Gastroesophageal sphincter (tissue), 4 donors: ENCODE measurements at regions not wholly inside any gene's neighbourhood (a gene's known extent, or its start where the extent isn't known, plus 50 kb on each side); places are given as distances from the start of the nearest gene placed in this dataset.

ENCODE experiments used
- ATAC-seq: fragments of 150-250 bp; one replicate; pipeline ENCODE4 v1.9.1; 2016; ENCODE audit warnings: mild to moderate bottlenecking, moderate library complexity
- H3K27ac ChIP-seq, 4 donors: fragments of 200-600 bp; sonication (generic) in 3 of 4; 1 replicate in 3 of 4; 2 replicates in 1 of 4; pipeline ENCODE4 v1.5.1; 2016 to 2019
- H3K27me3 ChIP-seq: fragments of 200-600 bp; sonication (generic); one replicate; pipeline ENCODE4 v1.5.1; 2019
- H3K36me3 ChIP-seq, 2 donors: fragments of 200-600 bp; sonication (generic); one replicate each; pipeline ENCODE4 v1.5.1; 2019; ENCODE audit warnings: control low read depth in 1 of 2
- H3K4me1 ChIP-seq, 3 donors: fragments of 200-600 bp; sonication (generic); 1 replicate in 2 of 3; 2 replicates in 1 of 3; pipeline ENCODE4 v1.5.1; 2016 to 2019; ENCODE audit warnings: control low read depth in 2 of 3
- H3K4me3 ChIP-seq, 2 donors: fragments of 200-600 bp; sonication (generic); one replicate each; pipeline ENCODE4 v1.5.1; 2019; ENCODE audit warnings: mild to moderate bottlenecking in 1 of 2, moderate library complexity in 1 of 2
- H3K9me3 ChIP-seq, 3 donors: fragments of 200-600 bp; sonication (generic); one replicate each; pipeline ENCODE4 v1.5.1; 2017 to 2019; ENCODE audit warnings: control low read depth in 2 of 3
- EP300 ChIP-seq: sonication (generic); formaldehyde crosslinking; IDR thresholded peaks from one replicate; pipeline ENCODE4 v1.6.1; 2017; ENCODE audit warnings: antibody characterized with exemption, mild to moderate bottlenecking
- POLR2A ChIP-seq, 2 donors: fragments of 450-650 bp; IDR thresholded peaks; one replicate each; pipeline ENCODE4 v1.6.1; 2017; ENCODE audit warnings: antibody characterized with exemption in 2 of 2, mild to moderate bottlenecking in 2 of 2, moderate library complexity in 1 of 2
- POLR2AphosphoS5 ChIP-seq: sonication (generic); formaldehyde crosslinking; IDR thresholded peaks from one replicate; pipeline ENCODE4 v1.6.1; 2017; ENCODE audit warnings: antibody characterized with exemption
- WGBS, 2 donors: methylation state at CpG; one replicate each; pipeline ENCODE4 v1.1.5; 2018; ENCODE audit warnings: low coverage in 1 of 2; 5-methylcytosine and 5-hydroxymethylcytosine counted together
- TF ChIP-seq, protein P1 (sequence below), 4 experiments: fragments of 200-600 bp in 2 of 4; fragments of 450-650 bp in 2 of 4; sonication (generic) in 1 of 4; IDR thresholded peaks; one replicate each; pipeline ENCODE4 v1.5.1; 2017 to 2019; ENCODE audit warnings: antibody characterized with exemption in 4 of 4, mild to moderate bottlenecking in 2 of 4, moderate library complexity in 2 of 4

DNA sequence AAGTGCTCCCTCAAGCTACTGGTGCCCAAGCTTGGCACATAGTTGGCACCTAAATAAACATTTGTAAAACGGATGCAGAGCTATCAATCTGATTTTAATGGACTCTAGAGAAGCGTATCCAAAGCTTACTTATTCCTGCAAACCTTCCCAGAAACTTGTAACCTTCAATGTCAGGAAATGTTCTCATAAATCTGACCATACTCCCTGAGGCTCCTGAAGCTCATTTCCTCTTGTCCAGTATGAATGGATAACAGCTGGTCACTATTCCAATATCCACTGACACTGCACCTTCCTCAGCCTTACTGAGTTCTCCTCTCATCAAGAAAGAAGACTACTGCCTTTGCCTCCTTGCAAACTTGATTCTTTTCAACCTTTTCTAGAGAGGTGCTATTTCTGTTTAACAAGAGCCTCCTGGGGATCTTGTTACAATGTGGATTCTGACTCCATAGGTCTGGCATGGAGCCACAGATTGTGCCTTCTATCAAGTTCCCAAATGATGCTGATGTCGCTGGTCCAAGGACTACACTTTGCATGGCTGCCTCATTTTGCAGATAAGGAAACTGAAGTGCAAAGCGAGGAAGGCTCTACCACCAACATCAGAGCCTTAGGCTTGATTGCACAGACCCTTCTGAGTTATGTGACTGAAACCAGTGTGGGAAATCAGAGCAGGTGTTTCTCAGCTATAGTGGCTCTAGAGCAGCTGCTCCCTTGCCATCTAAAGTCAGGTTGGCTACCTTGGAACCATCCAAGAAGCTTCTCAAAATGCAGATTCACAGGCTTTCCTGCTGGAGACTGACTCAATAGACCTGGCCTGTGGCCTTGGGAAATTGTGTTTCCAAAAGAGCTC lies 377.8 kb downstream of the SOX9 start:
- H3K27ac ChIP-seq = no peak overlapping the region
- H3K4me3 ChIP-seq = no peak overlapping the region
- H3K27me3 ChIP-seq = peaks cover 5% of the 10 kb centered on the region
- no peaks in the 10 kb centered on the region for H3K36me3 ChIP-seq
- no peaks in the 10 kb centered on the region for H3K4me1 ChIP-seq
- TF ChIP-seq POLR2A (IDR thresholded peaks at IDR 0.05) (no peak), EP300 (no peak), POLR2AphosphoS5 (no peak)
- TF ChIP-seq, protein P1, sequence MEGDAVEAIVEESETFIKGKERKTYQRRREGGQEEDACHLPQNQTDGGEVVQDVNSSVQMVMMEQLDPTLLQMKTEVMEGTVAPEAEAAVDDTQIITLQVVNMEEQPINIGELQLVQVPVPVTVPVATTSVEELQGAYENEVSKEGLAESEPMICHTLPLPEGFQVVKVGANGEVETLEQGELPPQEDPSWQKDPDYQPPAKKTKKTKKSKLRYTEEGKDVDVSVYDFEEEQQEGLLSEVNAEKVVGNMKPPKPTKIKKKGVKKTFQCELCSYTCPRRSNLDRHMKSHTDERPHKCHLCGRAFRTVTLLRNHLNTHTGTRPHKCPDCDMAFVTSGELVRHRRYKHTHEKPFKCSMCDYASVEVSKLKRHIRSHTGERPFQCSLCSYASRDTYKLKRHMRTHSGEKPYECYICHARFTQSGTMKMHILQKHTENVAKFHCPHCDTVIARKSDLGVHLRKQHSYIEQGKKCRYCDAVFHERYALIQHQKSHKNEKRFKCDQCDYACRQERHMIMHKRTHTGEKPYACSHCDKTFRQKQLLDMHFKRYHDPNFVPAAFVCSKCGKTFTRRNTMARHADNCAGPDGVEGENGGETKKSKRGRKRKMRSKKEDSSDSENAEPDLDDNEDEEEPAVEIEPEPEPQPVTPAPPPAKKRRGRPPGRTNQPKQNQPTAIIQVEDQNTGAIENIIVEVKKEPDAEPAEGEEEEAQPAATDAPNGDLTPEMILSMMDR (IDR thresholded peaks at IDR 0.05) = no peak
- ATAC-seq = no peak
- H3K9me3 ChIP-seq = no peaks in the 10 kb centered on the region
- WGBS, 2 donors = 55 to 66% methylated on average over 2 to 3 of the region's 4 CpGs

DNA sequence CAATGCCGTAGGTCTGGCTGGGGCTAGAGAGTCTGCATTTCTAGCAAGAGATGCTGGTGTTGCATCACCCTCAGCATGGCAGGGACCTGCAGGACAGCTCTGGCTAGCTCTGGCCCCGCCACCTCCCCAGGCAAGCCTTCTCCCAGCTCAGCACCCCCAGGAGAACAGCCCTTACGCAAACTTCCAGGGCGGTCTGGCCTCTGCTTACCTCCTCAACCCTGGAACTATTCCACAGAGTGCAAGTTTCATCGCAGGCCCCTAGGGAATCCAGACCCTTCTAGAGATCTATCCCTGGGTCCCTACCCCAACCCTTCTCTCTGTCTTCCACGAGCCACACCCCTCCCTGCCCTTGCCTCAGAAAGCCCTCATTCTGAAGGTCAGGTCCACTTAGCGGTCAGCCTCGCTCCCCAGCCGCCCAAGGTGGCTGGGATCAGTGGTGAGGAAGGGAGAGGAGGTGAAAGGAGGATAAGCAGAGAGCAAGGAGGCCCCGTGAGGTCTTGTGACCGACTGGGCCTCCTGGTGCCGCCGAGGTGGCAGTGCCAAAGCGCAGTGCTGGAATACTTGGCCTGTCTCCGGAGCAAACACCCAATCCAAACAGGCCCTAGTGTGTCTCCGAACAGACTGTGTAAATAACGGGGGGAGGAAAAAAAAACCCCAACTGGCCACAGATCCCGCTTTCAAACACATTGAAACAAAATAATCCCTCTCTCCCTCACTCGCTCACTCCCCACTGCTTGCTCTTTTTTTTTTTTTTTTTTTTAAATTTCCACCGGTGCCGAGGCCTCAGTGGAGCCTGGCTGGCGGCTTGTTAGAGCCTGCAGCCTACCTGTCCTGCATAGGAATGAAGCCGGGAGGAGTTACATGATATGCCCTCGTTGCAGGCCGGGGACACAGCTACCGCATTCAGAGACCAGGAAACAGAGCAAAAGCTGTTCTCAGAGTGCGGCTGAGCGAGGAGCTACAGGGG lies 380.9 kb downstream of the SOX9 start:
- H3K4me1 ChIP-seq = no peaks in the 10 kb centered on the region
- no peak overlapping the region for H3K27ac ChIP-seq
- TF ChIP-seq POLR2AphosphoS5 (no peak), EP300 (no peak), POLR2A (IDR thresholded peaks at IDR 0.05) (no peak)
- TF ChIP-seq, protein P1 (IDR thresholded peaks at IDR 0.05) = no peak
- no peak for ATAC-seq
- peaks cover 5% of the 10 kb centered on the region for H3K27me3 ChIP-seq
- WGBS, 2 donors = 59 to 86% methylated on average over 12 to 13 of the region's 28 CpGs
- H3K9me3 ChIP-seq = no peaks in the 10 kb centered on the region
- H3K4me3 ChIP-seq = no peak overlapping the region
- no peaks in the 10 kb centered on the region for H3K36me3 ChIP-seq

DNA sequence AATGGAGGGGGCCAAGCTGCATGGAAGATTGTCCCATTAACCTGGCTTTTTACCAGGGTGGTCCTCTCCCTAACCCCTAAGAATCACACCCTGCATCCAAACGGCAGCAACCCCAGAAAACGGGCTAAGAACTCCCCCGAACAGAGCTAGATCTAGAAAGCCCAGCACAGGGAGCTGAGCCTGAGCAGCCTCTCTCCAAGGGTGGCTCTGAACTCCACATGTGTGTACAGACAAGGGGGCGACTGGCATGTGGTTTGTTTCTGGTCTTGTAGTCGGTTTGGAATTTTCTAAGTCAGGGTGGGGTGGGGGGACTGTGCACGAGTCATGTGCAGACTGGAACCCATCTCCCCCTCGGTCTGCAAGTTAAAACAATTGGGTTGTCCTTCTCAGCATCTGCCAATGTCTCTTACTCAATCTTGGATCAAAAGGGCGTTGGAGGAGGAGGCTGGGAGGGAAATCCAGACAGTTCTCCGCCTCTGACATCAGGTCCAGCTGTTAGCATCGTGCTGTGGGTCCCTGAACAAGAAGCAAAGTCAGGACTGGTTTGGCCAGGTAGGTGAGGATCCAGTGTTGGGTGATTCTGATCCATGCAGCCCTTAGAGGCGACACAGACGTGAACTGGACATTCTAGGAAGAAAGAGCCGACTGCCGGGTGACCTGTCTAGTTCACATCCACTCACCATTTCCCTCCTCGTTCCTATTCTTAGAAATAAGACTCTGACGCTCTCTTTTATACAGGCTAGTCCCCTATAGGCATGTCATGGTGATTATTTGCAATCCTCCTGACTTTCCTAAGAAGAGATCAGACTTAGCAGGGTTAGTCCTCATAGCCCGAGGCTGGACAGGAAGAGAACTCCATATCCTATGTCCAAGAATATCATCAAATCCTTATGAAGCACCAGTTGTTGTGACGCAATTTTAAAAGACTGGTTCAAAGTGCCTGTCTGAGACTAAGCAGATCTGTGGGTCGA lies 381.8 kb downstream of the SOX9 start:
- TF ChIP-seq, protein P1 (IDR thresholded peaks at IDR 0.05) = no peak
- TF ChIP-seq POLR2A (IDR thresholded peaks at IDR 0.05) = no peak
- 33 to 65% methylated on average over 8 to 14 of the region's 19 CpGs for WGBS, 2 donors
- ATAC-seq = no peak

DNA sequence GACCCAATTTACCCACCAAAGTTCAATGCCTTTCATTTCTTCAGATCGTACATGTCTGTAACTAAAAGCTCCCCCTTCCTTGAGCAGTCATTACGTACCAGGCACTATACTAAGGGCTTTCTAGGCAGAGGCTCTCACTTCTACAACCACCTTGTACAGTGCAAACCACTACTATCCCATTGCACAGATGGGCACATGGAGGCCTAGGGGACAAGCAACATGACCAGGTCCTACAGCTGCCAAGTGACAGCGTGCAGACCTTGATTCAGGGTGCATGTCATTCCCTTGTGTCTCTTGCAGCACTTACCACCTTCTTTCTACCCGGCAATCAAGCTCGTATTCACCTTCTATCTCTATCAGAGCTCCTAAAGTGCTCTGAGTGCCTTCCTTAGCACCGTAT lies 382.7 kb downstream of the SOX9 start:
- TF ChIP-seq POLR2A (IDR thresholded peaks at IDR 0.05) (no peak), POLR2AphosphoS5 (no peak)
- TF ChIP-seq, protein P1 (IDR thresholded peaks at IDR 0.05) = no peak
- Histone ChIP-seq H3K9me3 (no peaks in the 10 kb centered on the region), H3K27ac (no peak overlapping the region), H3K4me1 (no peaks in the 10 kb centered on the region), H3K36me3 (no peaks in the 10 kb centered on the region), H3K27me3 (peaks cover 5% of the 10 kb centered on the region), H3K4me3 (no peak overlapping the region)
- 90 to 91% methylated on average over 5 to 6 of the region's 6 CpGs for WGBS, 2 donors
- ATAC-seq = no peak

More for the DNA sequence above, 381.8 kb downstream of the SOX9 start:
- Histone ChIP-seq H3K9me3 (no peaks in the 10 kb centered on the region), H3K27ac (no peak overlapping the region), H3K27me3 (peaks cover 5% of the 10 kb centered on the region), H3K4me3 (no peak overlapping the region), H3K4me1 (no peaks in the 10 kb centered on the region), H3K36me3 (no peaks in the 10 kb centered on the region)
